ENCODE measurements at regions not wholly inside any gene's neighbourhood (a gene's known extent, or its start where the extent isn't known, plus 50 kb on each side); places are given as distances from the start of the nearest gene placed in this dataset.

GRCh38 chr12:30567082-30567481 lies 128.6 kb downstream of the IPO8 start:
- Histone ChIP-seq H3K36me3 (ENCODE audit: control insufficient read depth in 2 of 2, extremely low read depth in 1 of 2, insufficient read depth in 2 of 2, low read length in 2 of 2) (no peaks in the 10 kb centered on the region), H3K27ac (ENCODE audit: control insufficient read depth, insufficient read depth, low read length) (no peak overlapping the region), H4K20me1 (ENCODE audit: control insufficient read depth, extremely low read depth, insufficient read depth, low read length) (no peaks in the 10 kb centered on the region), H3K4me1 (ENCODE audit: control insufficient read depth, extremely low read depth, insufficient read depth, low read length) (no peaks in the 10 kb centered on the region), H3K4me2 (ENCODE audit: control insufficient read depth, extremely low read depth, insufficient read depth, low read depth, low read length) (no peak overlapping the region), H3K9me1 (ENCODE audit: control insufficient read depth, extremely low read depth, insufficient read depth, low read length) (no peaks in the 10 kb centered on the region), H3K9me3 (ENCODE audit: control insufficient read depth, low read depth, low read length) (no peaks in the 10 kb centered on the region), H3K9ac (ENCODE audit: control insufficient read depth, extremely low read depth, insufficient read depth, low read length) (no peak overlapping the region), H2AFZ (ENCODE audit: control insufficient read depth, low read length) (no peak overlapping the region), H3K27me3 (ENCODE audit: control insufficient read depth, extremely low read depth, insufficient read depth, low read length) (no peaks in the 10 kb centered on the region), H3K79me2 (ENCODE audit: control insufficient read depth, insufficient read depth, low read length) (no peaks in the 10 kb centered on the region), H3K4me3 (ENCODE audit: control insufficient read depth in 2 of 3, extremely low read depth in 1 of 3, insufficient read depth in 2 of 3, low read depth in 1 of 3, low read length in 3 of 3) (no peak overlapping the region)
- DNase-seq (ENCODE audit: low read depth, low spot score) (no peak), FAIRE-seq (no peak)
- dilution Hi-C loops (cut with MboI; ENCODE audit: extremely low pct_ligation_motif_present, low sequenced_read_pairs) = no loop called here
- TF ChIP-seq CTCF (optimal IDR thresholded peaks at IDR 0.05 in 1 of 3, IDR thresholded peaks at IDR 0.05 in 1 of 3, conservative IDR thresholded peaks at IDR 0.05 in 1 of 3; ENCODE audit: extremely low read depth in 1 of 3, insufficient read depth in 2 of 3, low read length in 3 of 3) (no peak), EZH2 (IDR thresholded peaks at IDR 0.05; ENCODE audit: low read length) (no peak)

- H3K36me3 ChIP-seq (ENCODE audit: control insufficient read depth in 2 of 2, extremely low read depth in 1 of 2, insufficient read depth in 2 of 2, low read length in 2 of 2) = no peaks in the 10 kb centered on the region
- H3K4me2 ChIP-seq (ENCODE audit: control insufficient read depth, extremely low read depth, insufficient read depth, low read depth, low read length) = no peak overlapping the region
- dilution Hi-C loops (cut with MboI; ENCODE audit: extremely low pct_ligation_motif_present, low sequenced_read_pairs) = no loop called here
- TF ChIP-seq CTCF (optimal IDR thresholded peaks at IDR 0.05 in 1 of 3, IDR thresholded peaks at IDR 0.05 in 1 of 3, conservative IDR thresholded peaks at IDR 0.05 in 1 of 3; ENCODE audit: extremely low read depth in 1 of 3, insufficient read depth in 2 of 3, low read length in 3 of 3) (no peak), EZH2 (IDR thresholded peaks at IDR 0.05; ENCODE audit: low read length) (no peak)
- no peak overlapping the region for H3K9ac ChIP-seq (ENCODE audit: control insufficient read depth, extremely low read depth, insufficient read depth, low read length)
- H3K9me1 ChIP-seq (ENCODE audit: control insufficient read depth, extremely low read depth, insufficient read depth, low read length) = no peaks in the 10 kb centered on the region
- DNase-seq (ENCODE audit: low read depth, low spot score) (no peak), FAIRE-seq (no peak)
- no peaks in the 10 kb centered on the region for H3K9me3 ChIP-seq (ENCODE audit: control insufficient read depth, low read depth, low read length)
- no peak overlapping the region for H2AFZ ChIP-seq (ENCODE audit: control insufficient read depth, low read length)
- H3K4me3 ChIP-seq (ENCODE audit: control insufficient read depth in 2 of 3, extremely low read depth in 1 of 3, insufficient read depth in 2 of 3, low read depth in 1 of 3, low read length in 3 of 3) = no peak overlapping the region
- no peaks in the 10 kb centered on the region for H3K4me1 ChIP-seq (ENCODE audit: control insufficient read depth, extremely low read depth, insufficient read depth, low read length)
- no peaks in the 10 kb centered on the region for H3K27me3 ChIP-seq (ENCODE audit: control insufficient read depth, extremely low read depth, insufficient read depth, low read length)
- H3K27ac ChIP-seq (ENCODE audit: control insufficient read depth, insufficient read depth, low read length) = no peak overlapping the region
- H4K20me1 ChIP-seq (ENCODE audit: control insufficient read depth, extremely low read depth, insufficient read depth, low read length) = no peaks in the 10 kb centered on the region
- H3K79me2 ChIP-seq (ENCODE audit: control insufficient read depth, insufficient read depth, low read length) = no peaks in the 10 kb centered on the region
Observed at GRCh38 chr12:30564394-30564793, 131.3 kb downstream of the IPO8 start.

Data from keratinocyte (primary cell).